Activated T-cell treated with anti-CD3 and anti-CD28 coated beads, Interleukin-2, amount 50 U/mL, for 72 hours (primary cell): ENCODE measurements at regions not wholly inside any gene's neighbourhood (a gene's known extent, or its start where the extent isn't known, plus 50 kb on each side); places are given as distances from the start of the nearest gene placed in this dataset.

Experiments
- ATAC-seq, 2 donors: fragments of 150-1000 bp; cut with Tn5 transposase; replicated peaks in 1 of 2; 2 replicates each; pipeline ENCODE4 v1.10.0; 2021; ENCODE audit warnings: moderate library complexity in 2 of 2, mild to moderate bottlenecking in 1 of 2
- DNase-seq, 2 donors: peaks; one replicate each; pipeline ENCODE4 v3.0.0; 2021 to 2022; ENCODE audit warnings: mixed read lengths in 1 of 2
- H3K27ac Mint-ChIP-seq: one replicate; pipeline ENCODE4 v1.8.0; 2022; ENCODE audit warnings: mild to moderate bottlenecking, moderate library complexity, mixed read lengths
- H3K27me3 Mint-ChIP-seq: one replicate; pipeline ENCODE4 v1.8.0; 2022; ENCODE audit warnings: low read depth, mixed read lengths
- H3K36me3 Mint-ChIP-seq, 2 donors: one replicate each; pipeline ENCODE4 v1.8.0; 2022; ENCODE audit warnings: mixed read lengths in 2 of 2, mild to moderate bottlenecking in 1 of 2; ENCODE audit not compliant: insufficient read depth in 2 of 2
- H3K4me1 Mint-ChIP-seq: one replicate; pipeline ENCODE4 v1.8.0; 2022; ENCODE audit warnings: low read depth, mixed read lengths
- H3K4me3 Mint-ChIP-seq, 2 donors: one replicate each; pipeline ENCODE4 v1.8.0; 2022; ENCODE audit warnings: mild to moderate bottlenecking in 2 of 2, mixed read lengths in 2 of 2, moderate library complexity in 2 of 2
- H3K9me3 Mint-ChIP-seq, 2 donors: one replicate each; pipeline ENCODE4 v1.8.0; 2022; ENCODE audit warnings: mixed read lengths in 2 of 2

DNA sequence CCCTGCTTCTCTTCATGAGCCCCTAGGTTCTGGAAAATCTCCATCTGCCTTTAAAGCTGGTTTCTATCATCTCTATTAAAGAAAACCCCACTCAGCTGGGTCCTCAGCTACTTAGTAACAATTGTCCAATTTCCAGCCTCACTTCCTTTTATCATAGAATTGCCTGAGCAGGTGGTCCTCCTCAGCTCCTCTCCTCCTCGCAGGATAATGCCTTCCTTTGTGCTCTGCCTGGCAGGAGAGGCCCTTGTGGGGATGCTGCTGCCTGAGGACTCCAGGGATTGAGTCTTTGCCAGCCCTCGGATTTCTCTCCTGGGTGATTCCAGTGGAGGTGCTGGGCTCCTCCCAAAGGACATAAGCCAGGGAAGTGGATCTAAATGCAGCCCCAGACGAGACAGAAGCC lies 448.3 kb downstream of the INSC start:
- ATAC-seq: no peak
- Mint-ChIP-seq H3K27me3 (peaks cover 6% of the 10 kb centered on the region), H3K36me3 (no peaks in the 10 kb centered on the region), H3K9me3 (peaks cover 3 to 17% of the 10 kb centered on the region in 2 donors), H3K27ac (no peak overlapping the region), H3K4me1 (no peaks in the 10 kb centered on the region), H3K4me3 (no peak overlapping the region)
- no peak for DNase-seq

DNA sequence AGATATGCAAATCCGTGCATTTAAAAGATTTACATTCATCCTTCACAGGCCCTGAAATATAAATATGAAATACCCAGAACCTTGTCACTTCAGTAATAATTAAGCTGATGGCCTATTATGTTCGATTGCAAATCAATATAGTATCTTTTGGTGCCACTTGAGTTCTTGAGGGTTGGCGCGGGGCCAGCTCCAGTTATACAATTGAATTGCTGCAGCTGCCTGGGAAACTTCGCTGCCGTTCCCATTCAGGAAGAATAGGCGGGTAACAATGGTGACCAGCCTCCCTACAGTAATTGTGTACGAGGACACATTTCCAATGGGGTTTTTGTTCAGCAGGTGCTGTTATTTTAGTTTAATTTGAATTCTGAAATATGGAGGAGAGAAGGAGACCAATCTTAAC lies 451.2 kb downstream of the INSC start:
- H3K4me1 Mint-ChIP-seq: no peaks in the 10 kb centered on the region
- H3K27ac Mint-ChIP-seq: no peak overlapping the region
- ATAC-seq (no peak), DNase-seq (no peak)
- no peaks in the 10 kb centered on the region for H3K36me3 Mint-ChIP-seq
- H3K27me3 Mint-ChIP-seq: peaks cover 6% of the 10 kb centered on the region
- H3K9me3 Mint-ChIP-seq: peaks cover 3 to 17% of the 10 kb centered on the region in 2 donors
- no peak overlapping the region for H3K4me3 Mint-ChIP-seq

DNA sequence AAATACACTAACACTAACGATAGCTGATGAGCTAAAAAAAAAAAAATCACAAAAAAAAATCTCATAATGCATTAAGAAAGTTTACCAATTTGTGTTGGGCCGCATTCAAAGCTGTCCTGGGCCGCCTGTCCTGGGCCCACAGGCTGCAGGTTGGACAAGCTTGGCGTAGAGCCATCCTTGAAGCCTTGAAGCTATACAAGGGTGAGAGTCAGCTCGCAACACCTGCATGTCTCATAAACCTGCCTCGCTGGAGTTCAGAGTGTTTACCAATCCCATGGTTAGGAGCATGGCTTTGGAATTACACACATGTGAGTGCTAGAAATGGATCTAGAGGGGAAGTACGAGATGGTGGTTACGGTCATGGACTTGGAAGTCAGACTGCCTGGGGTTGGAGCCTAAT lies 453.7 kb downstream of the INSC start:
- H3K4me3 Mint-ChIP-seq: no peak overlapping the region

DNA sequence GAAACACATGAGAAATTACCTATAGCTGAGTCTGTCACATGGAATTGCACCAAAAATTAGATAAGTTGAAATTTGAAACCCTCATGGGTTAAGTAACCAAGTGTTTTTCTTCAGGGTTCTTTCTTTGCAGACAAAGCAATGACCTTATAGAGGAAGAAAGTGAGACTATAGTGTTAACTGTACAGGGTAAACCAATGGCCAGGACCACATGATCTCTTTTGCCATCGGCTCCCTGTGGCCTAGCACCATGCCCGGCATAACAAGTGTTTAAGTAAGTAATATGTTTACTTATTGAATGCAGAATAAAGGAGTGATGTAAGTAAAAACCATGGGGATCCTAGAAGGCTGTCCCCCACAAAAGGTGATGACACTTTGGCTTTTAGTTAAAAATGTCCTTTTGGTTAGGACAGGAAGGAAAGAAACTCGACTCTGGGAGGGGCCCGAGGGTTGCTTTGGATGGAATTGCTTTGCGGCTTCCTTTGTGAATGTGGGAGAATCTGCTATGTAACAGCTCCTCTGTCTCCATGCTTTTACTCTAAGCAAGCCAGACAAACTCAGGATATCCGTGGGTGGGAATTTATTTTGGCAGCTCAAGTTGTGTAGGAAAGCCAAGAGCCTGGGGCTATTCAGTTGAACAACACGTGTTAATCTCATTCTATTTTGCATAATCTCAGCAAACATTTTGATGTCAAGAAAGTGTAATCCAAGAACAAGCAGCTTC lies 454.7 kb downstream of the INSC start:
- ATAC-seq: no peak
- H3K27ac Mint-ChIP-seq: no peak overlapping the region
- peaks cover 6% of the 10 kb centered on the region for H3K27me3 Mint-ChIP-seq
- H3K9me3 Mint-ChIP-seq: peaks cover 3 to 13% of the 10 kb centered on the region in 2 donors
- no peak for DNase-seq
- no peaks in the 10 kb centered on the region for H3K4me1 Mint-ChIP-seq
- H3K4me3 Mint-ChIP-seq: no peak overlapping the region
- no peaks in the 10 kb centered on the region for H3K36me3 Mint-ChIP-seq

More for the DNA sequence above, 453.7 kb downstream of the INSC start:
- no peak for ATAC-seq
- Mint-ChIP-seq H3K9me3 (peaks cover 3 to 16% of the 10 kb centered on the region in 2 donors), H3K4me1 (no peaks in the 10 kb centered on the region), H3K27ac (no peak overlapping the region), H3K27me3 (peaks cover 6% of the 10 kb centered on the region), H3K36me3 (no peaks in the 10 kb centered on the region)
- DNase-seq: no peak

DNA sequence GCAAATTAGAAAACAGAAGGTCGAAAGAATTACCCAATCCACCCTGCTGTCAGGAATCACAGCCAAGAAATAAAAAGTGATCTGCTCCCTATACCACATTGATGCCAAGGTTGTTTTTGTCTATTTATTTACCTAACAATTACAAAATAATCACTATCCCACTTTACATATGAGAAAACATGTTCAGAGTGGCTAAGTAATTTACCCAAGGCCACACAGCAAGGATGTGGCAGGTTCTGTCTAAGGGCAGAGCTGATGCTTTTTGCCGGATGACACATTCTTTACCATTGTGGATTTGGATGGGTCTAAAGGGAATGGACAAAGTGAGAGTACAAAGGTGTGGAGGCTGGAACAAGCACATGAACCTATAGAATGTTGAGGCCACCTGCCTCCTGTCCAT lies 460.7 kb downstream of the INSC start:
- Mint-ChIP-seq H3K4me3 (no peak overlapping the region), H3K27me3 (no peaks in the 10 kb centered on the region), H3K4me1 (no peaks in the 10 kb centered on the region), H3K36me3 (no peaks in the 10 kb centered on the region), H3K27ac (no peak overlapping the region), H3K9me3 (no peaks in the 10 kb centered on the region)
- ATAC-seq: no peak
- DNase-seq: no peak

DNA sequence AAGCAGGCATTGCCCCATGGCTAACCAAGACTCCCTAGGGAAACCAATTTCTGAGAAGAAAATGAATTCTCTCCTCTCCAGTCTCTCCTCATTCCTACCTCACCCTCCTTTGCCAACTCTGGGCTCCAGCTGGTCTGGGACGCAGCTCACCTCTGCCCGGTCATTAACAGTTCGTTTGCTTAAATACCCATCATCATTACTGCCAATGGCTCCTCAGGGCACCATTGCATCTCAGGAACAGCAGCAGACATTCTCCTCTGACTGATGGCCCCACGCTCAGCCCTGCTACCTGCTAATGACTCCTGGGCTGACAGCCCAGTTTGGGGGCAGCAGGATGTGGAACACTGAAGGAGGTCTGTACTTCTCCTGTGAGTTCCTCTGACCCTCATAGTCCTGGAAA lies 462.0 kb downstream of the INSC start:
- H3K4me1 Mint-ChIP-seq: no peaks in the 10 kb centered on the region
- H3K36me3 Mint-ChIP-seq: no peaks in the 10 kb centered on the region
- H3K27ac Mint-ChIP-seq: no peak overlapping the region
- no peaks in the 10 kb centered on the region for H3K9me3 Mint-ChIP-seq
- no peak for ATAC-seq
- no peak overlapping the region for H3K4me3 Mint-ChIP-seq
- no peak for DNase-seq
- no peaks in the 10 kb centered on the region for H3K27me3 Mint-ChIP-seq

DNA sequence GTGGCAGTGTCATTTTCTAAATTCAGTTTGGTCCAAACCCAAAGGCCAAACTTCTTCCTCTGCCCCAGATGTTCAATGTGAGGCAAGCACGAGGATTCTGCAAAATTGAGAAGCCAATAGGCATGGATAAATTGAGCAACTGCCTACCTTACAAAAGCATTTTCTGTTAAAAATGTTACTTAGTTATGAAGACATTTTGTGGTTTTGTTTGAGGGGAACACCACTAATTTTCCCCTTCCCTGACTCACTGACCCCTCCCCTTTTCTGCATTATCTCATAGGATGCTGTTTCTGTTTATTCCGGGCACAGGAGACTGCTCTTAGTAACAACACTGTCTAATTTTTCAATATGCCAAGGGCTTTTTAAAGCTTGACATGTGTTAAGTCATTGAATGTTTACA lies 462.8 kb downstream of the INSC start:
- no peaks in the 10 kb centered on the region for H3K36me3 Mint-ChIP-seq
- H3K27ac Mint-ChIP-seq: no peak overlapping the region
- no peaks in the 10 kb centered on the region for H3K4me1 Mint-ChIP-seq
- H3K4me3 Mint-ChIP-seq: no peak overlapping the region
- no peaks in the 10 kb centered on the region for H3K27me3 Mint-ChIP-seq
- no peak for DNase-seq
- no peaks in the 10 kb centered on the region for H3K9me3 Mint-ChIP-seq
- ATAC-seq: no peak

DNA sequence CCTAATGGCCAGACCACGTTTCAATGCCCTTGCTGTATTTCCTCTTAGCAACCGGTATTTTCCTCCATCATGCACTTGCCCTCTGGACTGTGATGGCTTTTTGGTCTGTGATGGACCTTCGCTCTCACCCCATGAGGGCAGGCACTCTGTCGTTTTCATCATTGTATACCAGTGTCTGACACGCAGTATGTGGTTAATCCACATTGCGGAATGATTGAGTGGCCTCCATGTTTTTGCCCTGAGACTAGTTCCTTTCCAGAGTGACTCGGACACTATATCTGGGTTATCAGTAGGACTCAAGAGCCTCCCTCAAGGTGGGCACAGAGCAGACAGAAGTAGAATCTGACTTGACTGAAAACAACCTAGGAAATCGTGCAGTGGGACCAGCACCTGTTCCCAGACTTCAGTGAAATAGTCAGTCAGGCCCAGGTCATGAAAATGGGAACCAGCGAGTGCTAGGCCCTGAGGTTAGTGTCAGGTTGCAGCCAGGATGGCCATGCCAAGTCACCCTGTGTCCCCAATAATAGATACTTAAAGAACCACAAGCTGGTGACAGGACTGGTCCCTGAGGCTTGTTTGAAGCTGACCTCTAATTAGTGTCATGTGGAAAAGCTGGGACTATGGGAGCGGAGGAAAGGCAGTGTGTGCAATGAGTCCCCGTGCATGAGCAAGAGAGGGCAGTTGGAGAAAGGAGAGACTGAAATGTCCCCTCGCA lies 464.7 kb downstream of the INSC start:
- no peaks in the 10 kb centered on the region for H3K36me3 Mint-ChIP-seq
- ATAC-seq (no peak), DNase-seq (no peak)
- no peaks in the 10 kb centered on the region for H3K27me3 Mint-ChIP-seq
- no peak overlapping the region for H3K27ac Mint-ChIP-seq
- H3K4me1 Mint-ChIP-seq: no peaks in the 10 kb centered on the region
- no peaks in the 10 kb centered on the region for H3K9me3 Mint-ChIP-seq
- H3K4me3 Mint-ChIP-seq: no peak overlapping the region

DNA sequence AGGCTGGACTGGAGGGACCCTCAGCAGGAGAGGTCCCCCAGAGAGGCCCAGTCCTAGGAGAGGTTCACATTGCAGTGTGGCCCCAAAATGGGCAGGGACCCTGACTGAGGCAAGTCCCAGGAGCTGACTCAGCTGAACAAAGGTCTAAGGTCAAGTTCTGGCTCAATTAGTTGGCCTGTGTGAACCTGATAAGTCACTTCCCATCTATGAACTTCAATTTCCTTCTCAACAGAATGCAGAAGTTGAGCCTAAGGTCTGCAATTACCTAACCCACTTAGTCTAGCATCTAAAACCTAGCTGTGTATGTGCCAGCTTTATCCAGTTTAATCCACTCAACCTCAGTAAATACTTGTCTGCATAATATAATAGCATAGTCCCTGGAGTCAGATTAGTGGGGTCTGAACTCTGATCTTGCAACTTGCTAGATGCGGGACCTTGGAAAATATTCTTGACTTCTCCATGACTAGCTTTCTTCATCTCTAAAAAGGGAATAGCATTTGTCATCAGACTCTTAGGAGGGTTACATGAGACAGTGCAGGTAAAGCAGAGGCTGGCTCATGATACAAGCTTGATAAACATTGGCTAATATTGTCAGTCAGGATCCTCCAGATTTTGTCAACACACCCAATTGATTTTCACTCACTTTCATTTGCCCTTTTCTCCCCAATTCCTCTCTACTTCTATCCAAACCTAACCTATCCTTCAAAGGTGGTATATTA lies 465.5 kb downstream of the INSC start:
- Mint-ChIP-seq H3K4me3 (no peak overlapping the region), H3K4me1 (no peaks in the 10 kb centered on the region), H3K36me3 (no peaks in the 10 kb centered on the region), H3K27me3 (no peaks in the 10 kb centered on the region), H3K27ac (no peak overlapping the region), H3K9me3 (no peaks in the 10 kb centered on the region)
- ATAC-seq: no peak
- DNase-seq: no peak

DNA sequence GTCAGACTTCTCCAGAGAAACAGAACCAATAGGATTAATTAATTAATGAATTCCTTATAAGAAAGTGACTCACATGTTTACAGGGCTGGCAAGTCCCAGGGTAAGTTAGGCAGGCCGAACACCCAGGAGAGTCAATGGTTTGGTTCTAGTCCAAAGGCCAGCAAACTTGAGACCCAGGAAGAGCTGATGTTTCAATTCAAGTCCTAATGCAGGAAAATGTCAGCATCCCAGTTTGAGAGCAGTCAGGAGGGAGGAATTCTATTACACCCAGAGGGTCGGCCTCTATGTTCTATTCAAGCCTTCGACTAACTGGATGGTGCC lies 466.0 kb downstream of the INSC start:
- Mint-ChIP-seq H3K4me1 (no peaks in the 10 kb centered on the region), H3K36me3 (no peaks in the 10 kb centered on the region), H3K4me3 (no peak overlapping the region), H3K27me3 (no peaks in the 10 kb centered on the region), H3K9me3 (no peaks in the 10 kb centered on the region), H3K27ac (no peak overlapping the region)
- DNase-seq (no peak), ATAC-seq (no peak)

DNA sequence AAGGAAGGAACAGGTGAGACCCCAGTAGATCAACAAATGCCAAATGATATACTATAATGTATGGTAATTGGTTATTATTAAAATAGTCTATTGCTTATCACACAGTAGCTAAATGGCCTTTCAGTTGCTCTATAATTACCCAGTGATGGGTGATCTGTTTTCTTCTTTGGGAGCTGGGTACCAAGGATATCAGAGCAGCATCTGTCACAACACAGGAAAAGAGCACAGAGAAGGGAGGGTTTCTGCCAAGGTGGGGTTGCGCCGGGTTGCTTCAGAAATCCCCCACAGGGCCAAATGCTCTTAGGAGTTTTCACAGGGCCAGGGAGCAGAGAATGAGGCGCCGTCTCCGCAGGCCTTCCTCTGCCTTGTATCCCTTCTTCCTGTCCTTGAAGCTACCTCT lies 469.4 kb downstream of the INSC start:
- Mint-ChIP-seq H3K36me3 (no peaks in the 10 kb centered on the region), H3K9me3 (no peaks in the 10 kb centered on the region), H3K27ac (no peak overlapping the region), H3K4me3 (no peak overlapping the region), H3K4me1 (no peaks in the 10 kb centered on the region), H3K27me3 (no peaks in the 10 kb centered on the region)
- ATAC-seq (no peak), DNase-seq (no peak)

DNA sequence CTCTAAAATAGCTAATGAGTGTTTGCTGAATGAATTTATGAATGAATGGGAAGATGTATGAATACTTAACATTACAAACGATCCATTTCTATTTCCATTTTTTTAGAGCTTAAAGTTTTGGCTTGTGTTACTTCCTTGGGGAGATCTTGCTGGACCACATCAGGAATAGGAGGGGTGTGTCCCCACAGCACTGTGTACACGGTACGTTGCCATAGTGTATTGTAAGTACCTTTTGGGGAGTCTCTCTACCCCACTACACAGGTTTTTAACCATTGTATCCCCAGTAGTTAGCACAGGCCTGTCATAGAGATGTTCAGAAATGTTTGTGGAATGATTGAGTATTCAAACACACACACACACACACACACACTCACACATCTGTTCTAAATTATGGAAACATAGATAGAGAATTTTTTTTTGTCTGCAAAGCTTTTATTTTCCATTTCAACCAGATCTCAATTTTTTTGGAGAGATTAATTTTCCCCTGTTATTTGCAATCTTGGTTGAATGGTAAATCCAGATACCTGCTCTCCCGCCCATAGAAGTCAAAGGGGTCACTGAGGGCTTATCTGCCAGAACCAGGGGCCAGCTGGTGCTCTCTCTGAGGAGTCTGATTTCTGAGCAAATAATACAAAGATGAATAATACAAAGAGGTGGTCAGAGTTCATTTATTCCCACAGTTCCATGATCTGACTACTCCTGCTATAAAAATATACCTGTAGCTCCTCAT lies 471.0 kb downstream of the INSC start:
- no peak overlapping the region for H3K4me3 Mint-ChIP-seq
- no peaks in the 10 kb centered on the region for H3K9me3 Mint-ChIP-seq
- H3K27ac Mint-ChIP-seq: no peak overlapping the region
- DNase-seq: no peak
- H3K27me3 Mint-ChIP-seq: no peaks in the 10 kb centered on the region
- no peaks in the 10 kb centered on the region for H3K36me3 Mint-ChIP-seq
- no peak for ATAC-seq
- H3K4me1 Mint-ChIP-seq: no peaks in the 10 kb centered on the region
